SU-DHL-6 (cell line): ENCODE measurements at regions not wholly inside any gene's neighbourhood (a gene's known extent, or its start where the extent isn't known, plus 50 kb on each side); places are given as distances from the start of the nearest gene placed in this dataset.

Source experiments
- H2AFZ ChIP-seq: fragments of 200-600 bp; sonication (generic); 2 replicates; pipeline ENCODE4 v1.6.1; 2014; ENCODE audit warnings: low read depth, mild to moderate bottlenecking, moderate library complexity, mixed read lengths, antibody characterized with exemption, low read length; ENCODE audit not compliant: severe bottlenecking
- H3F3A ChIP-seq: fragments of 200-600 bp; shearing (Covaris generic); 2 replicates; pipeline ENCODE4 v1.6.0; 2016; ENCODE audit warnings: antibody characterized with exemption, mild to moderate bottlenecking; ENCODE audit not compliant: insufficient read depth
- H3K27ac ChIP-seq: fragments of 200-600 bp; sonication (generic); 2 replicates; pipeline ENCODE4 v1.5.1; 2016; ENCODE audit warnings: low read depth, mild to moderate bottlenecking, low read length, moderate library complexity, mixed read lengths
- H3K27me3 ChIP-seq: fragments of 200-600 bp; sonication (generic), shearing (Covaris generic); 2 replicates; pipeline ENCODE4 v1.6.0; 2014; ENCODE audit warnings: mild to moderate bottlenecking, low read length
- H3K36me3 ChIP-seq: fragments of 200-600 bp; sonication (generic); 2 replicates; pipeline ENCODE4 v1.6.1; 2014; ENCODE audit warnings: mild to moderate bottlenecking, low read length, mixed read lengths
- H3K4me2 ChIP-seq: fragments of 300-600, 200-600 bp; shearing (Covaris generic), sonication (generic); 2 replicates; pipeline ENCODE4 v1.6.0; 2014; ENCODE audit warnings: low read length, low read depth, mild to moderate bottlenecking; ENCODE audit not compliant: poor library complexity, severe bottlenecking
- H3K4me3 ChIP-seq: fragments of 200-600 bp; sonication (generic); 2 replicates; pipeline ENCODE4 v1.5.1; 2014; ENCODE audit warnings: antibody characterized with exemption, low read length, mild to moderate bottlenecking, mixed read lengths; ENCODE audit not compliant: insufficient read depth, poor library complexity, severe bottlenecking
- H3K79me2 ChIP-seq: fragments of 200-600 bp; sonication (generic); 2 replicates; pipeline ENCODE4 v1.6.1; 2014; ENCODE audit warnings: mild to moderate bottlenecking, low read length, moderate library complexity; ENCODE audit not compliant: insufficient read depth
- H3K9ac ChIP-seq: fragments of 200-600 bp; sonication (generic); 2 replicates; pipeline ENCODE4 v1.7.0; 2014; ENCODE audit warnings: mild to moderate bottlenecking, low read length
- H3K9me2 ChIP-seq: fragments of 200-600 bp; sonication (generic); replicated peaks from 2 replicates; pipeline ENCODE4 v1.6.1; 2014; ENCODE audit warnings: low read length; ENCODE audit not compliant: insufficient read depth
- H3K9me3 ChIP-seq: fragments of 200-600 bp; sonication (generic); 2 replicates; pipeline ENCODE4 v1.6.1; 2014; ENCODE audit warnings: low read length, mixed read lengths; ENCODE audit not compliant: insufficient read depth
- H4K20me1 ChIP-seq: fragments of 200-600 bp; sonication (generic); 2 replicates; pipeline ENCODE4 v1.6.1; 2014; ENCODE audit warnings: low read depth, mild to moderate bottlenecking, antibody characterized with exemption, low read length, moderate library complexity, mixed read lengths
- EZH2phosphoT487 ChIP-seq: fragments of 200-600 bp; sonication (generic), shearing (Covaris generic); conservative IDR thresholded peaks from 2 replicates; pipeline ENCODE4 v1.6.1; 2018; ENCODE audit warnings: mild to moderate bottlenecking, antibody characterized with exemption, low read length, moderate library complexity, mixed read lengths
- TF ChIP-seq, protein P1 (sequence below): fragments of 200-600 bp; sonication (generic); IDR thresholded peaks from one replicate; pipeline ENCODE4 v1.5.1; 2017; ENCODE audit warnings: antibody characterized with exemption, mild to moderate bottlenecking, low read length, moderate library complexity; ENCODE audit not compliant: insufficient read depth, poor library complexity, severe bottlenecking

DNA sequence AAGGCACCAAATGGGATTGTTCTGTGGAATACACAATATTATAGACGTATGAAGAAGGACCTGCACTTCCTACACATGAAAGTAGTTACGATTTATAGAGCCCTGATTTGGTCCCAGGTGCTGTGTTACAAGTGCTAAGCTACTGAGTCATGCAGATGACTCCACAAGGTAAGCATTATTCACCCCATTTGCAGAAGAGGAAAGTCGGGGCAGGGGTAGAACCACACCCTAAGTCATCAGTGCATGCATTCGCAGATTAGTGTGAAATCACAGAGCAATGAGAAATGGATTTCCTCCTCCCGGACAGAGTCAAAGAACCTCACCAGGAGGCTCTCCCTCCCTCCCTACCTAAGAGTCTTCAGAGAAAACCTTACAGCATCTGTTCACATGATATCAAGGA lies 279.5 kb downstream of the LRFN2 start:
- no peak overlapping the region for H3K4me2 ChIP-seq
- no peaks in the 10 kb centered on the region for H3K27me3 ChIP-seq
- no peaks in the 10 kb centered on the region for H4K20me1 ChIP-seq
- no peak overlapping the region for H3K4me3 ChIP-seq
- no peak overlapping the region for H3K9ac ChIP-seq
- H3F3A ChIP-seq, result no peaks in the 10 kb centered on the region
- no peak overlapping the region for H3K27ac ChIP-seq
- no peaks in the 10 kb centered on the region for H3K9me2 ChIP-seq
- H2AFZ ChIP-seq, result no peak overlapping the region
- H3K79me2 ChIP-seq, result no peaks in the 10 kb centered on the region
- no peaks in the 10 kb centered on the region for H3K9me3 ChIP-seq
- no peak for TF ChIP-seq EZH2phosphoT487
- TF ChIP-seq, protein P1, sequence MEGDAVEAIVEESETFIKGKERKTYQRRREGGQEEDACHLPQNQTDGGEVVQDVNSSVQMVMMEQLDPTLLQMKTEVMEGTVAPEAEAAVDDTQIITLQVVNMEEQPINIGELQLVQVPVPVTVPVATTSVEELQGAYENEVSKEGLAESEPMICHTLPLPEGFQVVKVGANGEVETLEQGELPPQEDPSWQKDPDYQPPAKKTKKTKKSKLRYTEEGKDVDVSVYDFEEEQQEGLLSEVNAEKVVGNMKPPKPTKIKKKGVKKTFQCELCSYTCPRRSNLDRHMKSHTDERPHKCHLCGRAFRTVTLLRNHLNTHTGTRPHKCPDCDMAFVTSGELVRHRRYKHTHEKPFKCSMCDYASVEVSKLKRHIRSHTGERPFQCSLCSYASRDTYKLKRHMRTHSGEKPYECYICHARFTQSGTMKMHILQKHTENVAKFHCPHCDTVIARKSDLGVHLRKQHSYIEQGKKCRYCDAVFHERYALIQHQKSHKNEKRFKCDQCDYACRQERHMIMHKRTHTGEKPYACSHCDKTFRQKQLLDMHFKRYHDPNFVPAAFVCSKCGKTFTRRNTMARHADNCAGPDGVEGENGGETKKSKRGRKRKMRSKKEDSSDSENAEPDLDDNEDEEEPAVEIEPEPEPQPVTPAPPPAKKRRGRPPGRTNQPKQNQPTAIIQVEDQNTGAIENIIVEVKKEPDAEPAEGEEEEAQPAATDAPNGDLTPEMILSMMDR, result no peak
- no peaks in the 10 kb centered on the region for H3K36me3 ChIP-seq

DNA sequence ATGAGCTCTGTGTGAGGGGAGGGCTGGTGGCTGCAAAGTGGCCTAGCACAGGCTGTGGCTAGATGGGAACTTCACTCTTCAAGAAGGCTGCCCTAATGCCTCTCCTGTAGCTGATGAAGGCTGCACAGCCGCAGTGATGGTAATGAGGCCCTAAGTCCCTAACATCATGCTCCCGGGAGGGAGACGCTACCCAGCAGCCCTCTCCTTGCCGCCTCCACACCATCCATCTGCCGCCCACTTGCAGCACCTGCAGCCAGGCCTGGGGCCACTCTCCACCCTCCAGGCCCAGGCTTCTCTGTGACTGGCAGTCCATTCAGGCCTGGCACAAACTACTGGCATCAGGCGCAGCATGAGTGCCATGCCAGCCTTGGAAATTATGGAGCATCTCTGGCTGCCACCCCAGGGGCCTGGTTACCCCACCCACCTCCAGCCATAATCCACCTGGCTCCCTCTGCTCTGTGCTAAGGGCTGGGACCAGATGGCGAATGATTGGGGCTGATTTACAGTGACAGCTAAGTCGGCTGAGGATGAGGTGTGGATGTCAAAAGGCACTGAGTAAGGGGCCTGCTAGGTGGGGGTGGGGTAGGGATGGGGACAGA lies 284.2 kb downstream of the LRFN2 start:
- no peak for TF ChIP-seq EZH2phosphoT487
- TF ChIP-seq, protein P1, result no peak
- H3F3A ChIP-seq, result no peaks in the 10 kb centered on the region

DNA sequence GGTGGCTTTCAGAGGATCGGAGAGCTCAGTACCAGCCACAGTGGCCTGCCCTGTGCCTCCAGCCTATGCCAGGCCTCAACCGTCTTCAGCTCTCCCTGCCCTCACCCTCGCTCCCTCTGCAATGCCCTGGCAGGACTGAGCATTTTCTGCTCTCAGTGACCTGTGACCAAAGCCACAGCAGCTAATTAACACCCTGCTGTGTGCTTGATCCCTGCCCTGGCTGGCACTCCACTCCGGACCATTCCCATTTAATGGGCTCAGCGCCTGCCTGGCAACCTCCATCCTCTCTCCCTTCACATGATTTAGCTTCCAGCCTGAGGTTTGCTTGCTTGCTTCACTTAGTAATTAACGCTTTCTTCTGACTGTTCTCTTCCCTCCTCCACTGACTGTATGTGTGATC lies 287.5 kb downstream of the LRFN2 start:
- H3F3A ChIP-seq, result no peaks in the 10 kb centered on the region
- no peak overlapping the region for H3K27ac ChIP-seq
- H2AFZ ChIP-seq, result no peak overlapping the region
- H3K4me3 ChIP-seq, result no peak overlapping the region
- no peaks in the 10 kb centered on the region for H3K9me2 ChIP-seq
- no peaks in the 10 kb centered on the region for H4K20me1 ChIP-seq
- H3K27me3 ChIP-seq, result no peaks in the 10 kb centered on the region
- H3K9me3 ChIP-seq, result peaks cover 11% of the 10 kb centered on the region; the same call in 1 of the 2 replicates
- H3K79me2 ChIP-seq, result no peaks in the 10 kb centered on the region
- no peaks in the 10 kb centered on the region for H3K36me3 ChIP-seq
- H3K9ac ChIP-seq, result no peak overlapping the region
- H3K4me2 ChIP-seq, result no peak overlapping the region
- TF ChIP-seq, protein P1, result no peak
- no peak for TF ChIP-seq EZH2phosphoT487

More for the DNA sequence above, 284.2 kb downstream of the LRFN2 start:
- Histone ChIP-seq H3K4me3 (no peak overlapping the region), H3K9ac (no peak overlapping the region), H3K27me3 (no peaks in the 10 kb centered on the region), H2AFZ (no peak overlapping the region), H4K20me1 (no peaks in the 10 kb centered on the region), H3K36me3 (no peaks in the 10 kb centered on the region), H3K4me2 (no peak overlapping the region), H3K27ac (no peak overlapping the region), H3K79me2 (no peaks in the 10 kb centered on the region), H3K9me3 (peaks cover 6% of the 10 kb centered on the region; the same call in 1 of the 2 replicates), H3K9me2 (no peaks in the 10 kb centered on the region)

DNA sequence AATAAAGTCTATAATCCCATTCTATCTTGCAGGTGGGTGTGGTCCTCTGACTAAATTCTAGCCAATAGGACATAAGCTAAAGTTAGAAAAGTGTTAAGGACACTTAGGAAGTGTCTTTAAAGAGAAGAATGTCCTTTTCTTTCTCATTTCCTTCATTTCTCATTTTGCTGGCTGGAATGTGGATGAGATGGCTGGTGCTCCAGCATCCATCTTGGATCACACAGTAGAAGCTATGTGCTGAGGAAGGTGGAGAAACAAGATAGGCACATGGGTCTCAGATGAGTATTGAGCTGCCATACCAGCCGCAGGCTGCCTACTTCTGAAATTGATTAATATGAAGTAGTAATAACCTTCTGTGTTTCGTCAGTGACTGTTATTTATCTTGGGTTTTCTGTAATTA lies 289.0 kb downstream of the LRFN2 start:
- no peaks in the 10 kb centered on the region for H3K27me3 ChIP-seq
- H3K9me3 ChIP-seq, result peaks cover 11% of the 10 kb centered on the region; the same call in 1 of the 2 replicates
- no peak overlapping the region for H3K27ac ChIP-seq
- no peaks in the 10 kb centered on the region for H4K20me1 ChIP-seq
- no peaks in the 10 kb centered on the region for H3F3A ChIP-seq
- H3K79me2 ChIP-seq, result no peaks in the 10 kb centered on the region
- no peak overlapping the region for H3K9ac ChIP-seq
- H3K4me3 ChIP-seq, result no peak overlapping the region
- no peak overlapping the region for H3K4me2 ChIP-seq
- H3K36me3 ChIP-seq, result no peaks in the 10 kb centered on the region
- no peak overlapping the region for H2AFZ ChIP-seq
- TF ChIP-seq, protein P1, result no peak
- no peak for TF ChIP-seq EZH2phosphoT487
- no peaks in the 10 kb centered on the region for H3K9me2 ChIP-seq
